ENCODE measurements at regions not wholly inside any gene's neighbourhood (a gene's known extent, or its start where the extent isn't known, plus 50 kb on each side); places are given as distances from the start of the nearest gene placed in this dataset.

DNA sequence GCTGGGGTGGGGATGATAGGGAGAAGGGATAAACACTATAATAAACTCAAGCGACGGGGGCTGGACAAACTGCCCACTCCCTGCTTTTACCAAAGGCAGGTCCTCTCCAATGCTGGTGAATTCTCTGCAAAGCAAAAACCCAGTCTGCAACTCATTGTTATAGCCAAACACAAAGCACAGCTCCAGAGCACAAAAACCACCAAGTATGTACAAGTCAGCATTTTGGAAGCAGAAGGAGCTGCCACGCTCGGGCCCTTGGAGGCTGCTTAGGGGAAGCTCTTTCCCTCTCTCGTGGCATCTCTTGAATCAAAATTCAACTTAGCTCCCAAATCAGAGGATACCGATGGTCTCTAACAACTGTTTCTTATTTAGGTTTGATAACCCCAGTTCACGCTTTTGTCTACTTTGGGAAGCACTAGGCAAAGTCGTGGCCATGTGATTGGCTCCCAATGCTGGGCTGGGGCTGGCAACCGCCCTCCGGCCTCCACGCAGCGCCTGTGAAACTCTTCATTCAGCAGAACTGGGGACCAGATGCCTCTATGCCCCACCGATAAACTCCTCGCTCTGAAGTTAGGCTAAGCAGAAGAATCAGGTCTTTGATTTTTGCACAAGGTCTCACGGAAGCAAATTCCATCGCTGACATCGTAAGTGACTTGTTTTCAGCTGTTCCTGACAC is 158.5 kb upstream of the FOXN3 start:
- Histone ChIP-seq H3K36me3 (ENCODE audit: insufficient read depth, low read length) (no peaks in the 10 kb centered on the region; the same call in 1 of the 2 replicates), H3K4me3 (ENCODE audit: low read length) (no peak overlapping the region), H3K9me3 (ENCODE audit: insufficient read depth, low read depth, low read length) (no peaks in the 10 kb centered on the region), H3K9ac (ENCODE audit: low read depth, low read length) (no peak overlapping the region), H3K27ac (ENCODE audit: low read depth, low read length) (no peak overlapping the region), H3K4me1 (ENCODE audit: insufficient read depth, low read length) (peaks cover 46% of the 10 kb centered on the region), H3K27me3 (ENCODE audit: insufficient read depth, low read length) (no peaks in the 10 kb centered on the region)
- 92% methylated on average over 17 of the region's 17 CpGs for WGBS

DNA sequence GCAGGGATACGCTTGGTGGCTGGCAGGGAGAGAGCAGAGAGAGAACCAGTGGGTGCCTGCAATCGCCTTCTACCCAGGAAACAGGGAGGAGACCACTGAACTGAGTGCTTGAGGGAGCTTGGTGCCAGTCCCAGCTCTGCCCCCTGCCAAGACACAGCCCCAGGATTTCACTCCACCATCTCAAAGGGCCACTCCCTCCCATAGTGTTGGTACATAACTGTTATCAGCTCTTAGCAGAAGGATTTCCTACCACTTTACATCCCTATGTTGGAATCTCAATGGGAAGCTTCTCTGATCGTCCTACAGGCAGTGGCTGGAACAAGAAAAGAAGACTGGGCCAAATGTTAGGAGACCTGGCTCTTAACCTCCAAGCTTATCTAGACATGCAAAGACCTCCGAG is 157.4 kb upstream of the FOXN3 start:
- Histone ChIP-seq H3K27me3 (ENCODE audit: insufficient read depth, low read length) (no peaks in the 10 kb centered on the region), H3K9me3 (ENCODE audit: insufficient read depth, low read depth, low read length) (no peaks in the 10 kb centered on the region)

DNA sequence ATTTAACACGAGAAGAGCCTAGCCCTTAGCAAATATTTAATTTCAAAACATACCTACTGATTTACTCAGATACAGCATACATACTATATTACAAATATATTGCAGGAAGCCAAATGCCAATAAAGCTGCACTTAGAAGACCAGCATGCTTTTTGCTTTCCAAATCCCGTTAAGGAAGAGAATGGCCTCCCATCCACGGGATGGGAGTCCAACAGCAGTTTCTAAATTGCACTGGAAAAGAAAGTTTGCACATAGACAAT is 156.3 kb upstream of the FOXN3 start:
- H3K4me3 ChIP-seq (ENCODE audit: low read length), result no peak overlapping the region
- no peak overlapping the region for H3K9ac ChIP-seq (ENCODE audit: low read depth, low read length)
- H3K27ac ChIP-seq (ENCODE audit: low read depth, low read length), result no peak overlapping the region
- H3K9me3 ChIP-seq (ENCODE audit: insufficient read depth, low read depth, low read length), result no peaks in the 10 kb centered on the region
- H3K4me1 ChIP-seq (ENCODE audit: insufficient read depth, low read length), result peaks cover 41% of the 10 kb centered on the region
- H3K27me3 ChIP-seq (ENCODE audit: insufficient read depth, low read length), result no peaks in the 10 kb centered on the region
- H3K36me3 ChIP-seq (ENCODE audit: insufficient read depth, low read length), result no peaks in the 10 kb centered on the region
- 88% methylated on average over 3 of the region's 3 CpGs for WGBS

More for the DNA sequence above, 157.4 kb upstream of the FOXN3 start:
- H3K4me3 ChIP-seq (ENCODE audit: low read length), result no peak overlapping the region
- H3K4me1 ChIP-seq (ENCODE audit: insufficient read depth, low read length), result peaks cover 46% of the 10 kb centered on the region
- H3K9ac ChIP-seq (ENCODE audit: low read depth, low read length), result no peak overlapping the region
- no peaks in the 10 kb centered on the region for H3K36me3 ChIP-seq (ENCODE audit: insufficient read depth, low read length)
- H3K27ac ChIP-seq (ENCODE audit: low read depth, low read length), result no peak overlapping the region
- 87% methylated on average over 4 of the region's 4 CpGs for WGBS

DNA sequence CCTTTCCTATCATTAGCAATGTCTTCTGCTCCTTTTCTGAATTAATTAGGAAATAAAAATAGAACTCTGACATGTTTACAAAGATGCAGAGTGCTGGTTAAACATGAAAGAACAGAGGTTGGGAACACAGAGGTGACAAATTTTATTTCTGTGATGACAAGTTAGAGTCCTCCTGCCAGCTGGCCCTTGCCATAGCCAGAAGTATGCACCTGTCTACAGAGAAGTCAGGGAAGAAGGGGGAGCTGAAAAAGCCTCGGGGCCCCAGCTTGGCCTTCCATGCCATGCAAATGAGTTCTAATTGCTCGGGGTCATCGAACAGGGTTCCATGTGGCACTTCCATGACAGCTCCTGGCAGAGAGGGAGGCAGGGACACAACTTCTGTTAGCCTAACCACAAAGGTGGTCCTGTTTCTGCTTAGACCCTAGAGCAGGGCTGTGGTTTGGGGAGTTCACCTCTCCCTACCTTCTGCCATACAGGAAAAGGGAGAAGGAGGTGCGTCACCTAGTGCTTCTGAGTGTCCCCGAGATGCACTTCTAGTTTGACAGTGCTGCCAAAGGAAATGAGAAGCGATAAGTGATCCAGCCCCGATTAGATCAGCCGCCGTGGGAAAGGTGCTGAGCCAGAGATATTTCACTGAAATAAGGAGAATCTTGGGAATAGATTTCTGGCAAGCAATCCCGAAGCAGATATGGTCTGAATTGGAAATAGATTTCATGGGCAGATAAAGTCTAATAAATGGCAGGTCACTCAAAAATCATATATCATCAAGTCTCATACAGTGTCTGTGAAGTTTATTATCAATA is 155.8 kb upstream of the FOXN3 start:
- Histone ChIP-seq H3K36me3 (ENCODE audit: insufficient read depth, low read length) (no peaks in the 10 kb centered on the region), H3K9ac (ENCODE audit: low read depth, low read length) (no peak overlapping the region), H3K4me1 (ENCODE audit: insufficient read depth, low read length) (peaks cover 37% of the 10 kb centered on the region), H3K27me3 (ENCODE audit: insufficient read depth, low read length) (no peaks in the 10 kb centered on the region), H3K9me3 (ENCODE audit: insufficient read depth, low read depth, low read length) (no peaks in the 10 kb centered on the region), H3K4me3 (ENCODE audit: low read length) (no peak overlapping the region), H3K27ac (ENCODE audit: low read depth, low read length) (no peak overlapping the region)
- WGBS, result 93% methylated on average over 10 of the region's 10 CpGs

DNA sequence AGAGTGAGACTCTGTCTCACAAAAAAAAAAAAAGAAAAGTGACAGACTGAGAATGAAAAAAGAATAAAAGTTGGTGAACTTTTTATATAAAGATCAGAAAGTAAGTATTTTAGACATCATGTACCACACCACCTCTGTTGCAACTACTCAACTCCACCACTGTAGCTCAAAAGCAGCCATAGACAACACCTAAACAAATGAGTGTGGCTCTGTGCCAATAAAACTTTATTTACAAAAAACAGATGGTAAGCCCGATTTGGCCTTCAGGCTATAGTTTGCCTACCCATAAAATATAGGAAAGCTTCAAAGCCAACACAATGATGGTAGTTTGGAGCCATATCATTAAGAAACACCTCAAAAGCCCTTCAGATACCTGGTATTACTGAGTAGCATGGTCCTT is 154.5 kb upstream of the FOXN3 start:
- Histone ChIP-seq H3K27ac (ENCODE audit: low read depth, low read length) (no peak overlapping the region), H3K9ac (ENCODE audit: low read depth, low read length) (no peak overlapping the region), H3K36me3 (ENCODE audit: insufficient read depth, low read length) (no peaks in the 10 kb centered on the region), H3K27me3 (ENCODE audit: insufficient read depth, low read length) (no peaks in the 10 kb centered on the region), H3K4me1 (ENCODE audit: insufficient read depth, low read length) (peaks cover 24% of the 10 kb centered on the region), H3K9me3 (ENCODE audit: insufficient read depth, low read depth, low read length) (no peaks in the 10 kb centered on the region), H3K4me3 (ENCODE audit: low read length) (no peak overlapping the region)
- 71% methylated on average over 1 of the region's 1 CpG for WGBS

DNA sequence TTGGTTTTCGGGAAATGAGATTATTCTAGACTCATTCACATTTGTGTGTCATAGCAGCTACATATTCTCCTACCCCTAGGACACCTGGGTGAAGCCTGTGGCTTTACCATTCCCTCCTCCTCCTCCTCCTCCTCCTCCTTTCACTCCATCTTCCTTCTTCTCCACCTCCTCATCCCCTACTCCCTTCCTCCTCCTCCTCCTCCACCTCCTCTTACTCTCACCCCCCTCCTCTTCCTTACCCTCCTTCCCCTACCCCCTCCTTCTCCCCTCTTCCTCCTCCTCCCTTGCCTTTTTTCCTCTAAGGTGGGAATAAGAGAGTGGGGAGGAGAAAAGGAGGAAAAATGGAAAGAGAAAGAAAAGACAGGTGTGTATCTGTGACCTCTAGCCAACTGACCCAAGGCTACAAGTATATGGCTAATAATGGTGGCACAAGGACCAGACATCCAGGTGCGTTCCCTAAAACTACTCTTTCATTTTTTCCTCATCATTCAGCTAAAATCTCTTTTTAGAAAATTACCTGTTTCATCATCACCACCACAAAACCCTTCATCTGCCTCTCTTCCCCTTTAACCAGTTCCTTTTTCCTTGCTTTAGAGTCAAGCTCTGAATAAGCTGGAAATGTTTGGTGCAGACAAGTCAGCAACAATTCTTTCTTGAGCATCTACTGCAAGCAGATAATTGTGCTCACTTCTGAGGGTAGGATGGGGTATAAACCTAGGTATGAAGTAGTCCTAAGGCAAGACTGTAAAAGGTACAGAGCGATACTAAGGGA is 149.8 kb upstream of the FOXN3 start:
- Histone ChIP-seq H3K27me3 (ENCODE audit: insufficient read depth, low read length) (no peaks in the 10 kb centered on the region), H3K4me1 (ENCODE audit: insufficient read depth, low read length) (peaks cover 10% of the 10 kb centered on the region; the same call in 1 of the 2 replicates), H3K4me3 (ENCODE audit: low read length) (no peak overlapping the region), H3K9me3 (ENCODE audit: insufficient read depth, low read depth, low read length) (no peaks in the 10 kb centered on the region), H3K27ac (ENCODE audit: low read depth, low read length) (no peak overlapping the region), H3K9ac (ENCODE audit: low read depth, low read length) (no peak overlapping the region), H3K36me3 (ENCODE audit: insufficient read depth, low read length) (peaks cover 3% of the 10 kb centered on the region; the same call in 1 of the 2 replicates)
- whole genome bisulfite sequencing, result 65% methylated on average over 2 of the region's 3 CpGs

DNA sequence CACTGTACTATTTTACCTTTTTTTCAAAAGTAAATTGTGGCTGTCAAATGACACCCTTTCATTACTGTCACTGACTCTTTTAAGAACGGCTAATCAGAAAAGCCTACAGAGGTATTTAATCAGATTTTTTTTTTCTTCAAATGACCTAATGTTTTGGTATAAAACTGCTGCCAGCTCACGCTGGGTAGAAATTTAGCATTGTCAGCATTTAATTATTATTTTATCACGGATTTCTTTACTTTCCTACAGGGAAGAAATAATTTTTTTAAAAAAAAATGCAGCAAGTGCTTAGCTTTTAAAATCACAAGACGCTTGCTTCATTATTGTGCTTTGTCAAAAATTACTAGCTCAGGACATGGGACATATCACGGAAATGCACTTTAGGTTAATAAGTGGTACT is 149.1 kb upstream of the FOXN3 start:
- Histone ChIP-seq H3K4me3 (ENCODE audit: low read length) (no peak overlapping the region), H3K4me1 (ENCODE audit: insufficient read depth, low read length) (peaks cover 10% of the 10 kb centered on the region; the same call in 1 of the 2 replicates), H3K36me3 (ENCODE audit: insufficient read depth, low read length) (peaks cover 3% of the 10 kb centered on the region; the same call in 1 of the 2 replicates), H3K9me3 (ENCODE audit: insufficient read depth, low read depth, low read length) (no peaks in the 10 kb centered on the region), H3K27ac (ENCODE audit: low read depth, low read length) (no peak overlapping the region), H3K27me3 (ENCODE audit: insufficient read depth, low read length) (no peaks in the 10 kb centered on the region), H3K9ac (ENCODE audit: low read depth, low read length) (no peak overlapping the region)
- 95% methylated on average over 3 of the region's 5 CpGs for WGBS

DNA sequence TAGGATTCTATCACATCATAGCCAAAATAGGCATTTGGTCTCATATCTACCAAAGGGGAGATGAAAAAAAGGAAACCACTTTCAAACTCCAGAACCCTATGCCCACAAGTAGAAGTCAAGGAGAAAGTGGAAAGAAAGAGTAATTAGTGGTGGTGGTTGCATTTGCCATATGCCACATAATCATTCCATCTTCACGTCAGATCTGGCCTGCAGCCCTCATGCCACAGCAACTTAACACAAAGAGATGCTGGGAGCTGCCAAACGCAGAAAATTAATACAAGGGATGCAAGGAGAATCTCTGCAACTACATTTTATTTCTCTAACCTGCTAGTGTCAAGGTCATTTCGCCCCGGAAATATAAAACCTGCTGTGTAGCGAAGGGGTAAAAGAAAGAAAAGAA is 148.6 kb upstream of the FOXN3 start:
- no peak overlapping the region for H3K9ac ChIP-seq (ENCODE audit: low read depth, low read length)
- H3K9me3 ChIP-seq (ENCODE audit: insufficient read depth, low read depth, low read length), result no peaks in the 10 kb centered on the region
- 97% methylated on average over 5 of the region's 5 CpGs for WGBS
- no peak overlapping the region for H3K27ac ChIP-seq (ENCODE audit: low read depth, low read length)
- no peak overlapping the region for H3K4me3 ChIP-seq (ENCODE audit: low read length)
- H3K27me3 ChIP-seq (ENCODE audit: insufficient read depth, low read length), result no peaks in the 10 kb centered on the region
- peaks cover 8% of the 10 kb centered on the region; the same call in 1 of the 2 replicates for H3K36me3 ChIP-seq (ENCODE audit: insufficient read depth, low read length)
- peaks cover 10% of the 10 kb centered on the region; the same call in 1 of the 2 replicates for H3K4me1 ChIP-seq (ENCODE audit: insufficient read depth, low read length)

DNA sequence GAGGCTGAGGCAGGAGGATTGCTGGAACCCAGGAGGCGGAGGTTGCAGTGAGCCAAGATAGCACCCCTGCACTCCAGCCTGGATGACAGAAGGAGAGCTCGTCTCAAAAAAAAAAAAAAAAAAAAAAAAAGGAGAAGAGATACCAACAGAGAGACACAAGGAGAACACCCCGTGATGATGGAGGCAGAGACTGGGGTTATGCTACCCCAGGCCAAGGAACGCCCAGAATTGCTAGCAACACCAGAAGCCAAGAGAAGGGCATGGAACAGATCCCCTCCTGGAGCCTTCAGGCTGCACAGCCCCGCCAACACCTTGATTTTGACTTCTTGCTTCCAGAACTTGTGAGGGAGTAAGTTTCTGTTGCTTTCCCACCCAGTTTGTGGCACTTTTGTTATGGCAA is 148.0 kb upstream of the FOXN3 start:
- peaks cover 8% of the 10 kb centered on the region; the same call in 1 of the 2 replicates for H3K36me3 ChIP-seq (ENCODE audit: insufficient read depth, low read length)
- H3K27ac ChIP-seq (ENCODE audit: low read depth, low read length), result no peak overlapping the region
- no peaks in the 10 kb centered on the region for H3K27me3 ChIP-seq (ENCODE audit: insufficient read depth, low read length)
- no peak overlapping the region for H3K4me3 ChIP-seq (ENCODE audit: low read length)
- 97% methylated on average over 5 of the region's 5 CpGs for WGBS
- H3K4me1 ChIP-seq (ENCODE audit: insufficient read depth, low read length), result peaks cover 10% of the 10 kb centered on the region; the same call in 1 of the 2 replicates
- no peaks in the 10 kb centered on the region for H3K9me3 ChIP-seq (ENCODE audit: insufficient read depth, low read depth, low read length)
- H3K9ac ChIP-seq (ENCODE audit: low read depth, low read length), result no peak overlapping the region

DNA sequence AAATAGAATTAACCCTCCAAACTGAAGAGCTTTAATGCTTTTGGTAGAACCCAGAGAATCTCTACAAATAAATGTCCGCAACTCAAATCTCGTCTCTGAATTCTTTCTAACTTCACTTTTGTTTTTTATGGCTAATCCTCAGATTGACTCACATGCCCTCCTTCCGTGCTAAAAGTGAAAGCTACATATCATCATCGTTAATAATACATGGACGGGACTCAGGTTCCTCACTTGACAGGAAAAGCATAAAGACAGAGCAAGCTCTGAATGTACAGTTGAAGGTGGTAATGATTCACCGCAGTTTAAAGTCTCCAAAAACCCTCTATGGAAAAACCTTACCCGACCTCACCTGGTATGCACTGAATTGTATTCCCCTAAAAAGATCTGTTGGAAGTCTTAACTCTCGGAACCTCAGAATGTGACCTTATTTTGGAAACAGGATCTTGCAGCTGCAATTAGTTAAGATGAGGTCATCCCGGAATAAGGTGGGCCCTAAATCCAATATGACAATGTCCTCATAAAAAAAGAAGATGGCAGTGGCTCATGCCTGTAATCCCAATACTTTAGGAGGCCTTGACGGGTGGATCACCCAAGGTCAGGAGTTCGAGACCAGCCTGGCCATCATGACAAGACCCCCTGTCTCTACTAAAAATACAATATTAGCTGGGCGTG is 147.4 kb upstream of the FOXN3 start:
- H3K27ac ChIP-seq (ENCODE audit: low read depth, low read length), result no peak overlapping the region
- H3K4me1 ChIP-seq (ENCODE audit: insufficient read depth, low read length), result peaks cover 10% of the 10 kb centered on the region; the same call in 1 of the 2 replicates
- peaks cover 8% of the 10 kb centered on the region; the same call in 1 of the 2 replicates for H3K36me3 ChIP-seq (ENCODE audit: insufficient read depth, low read length)
- H3K9me3 ChIP-seq (ENCODE audit: insufficient read depth, low read depth, low read length), result no peaks in the 10 kb centered on the region
- 89% methylated on average over 12 of the region's 12 CpGs for WGBS
- no peak overlapping the region for H3K9ac ChIP-seq (ENCODE audit: low read depth, low read length)
- H3K27me3 ChIP-seq (ENCODE audit: insufficient read depth, low read length), result no peaks in the 10 kb centered on the region
- no peak overlapping the region for H3K4me3 ChIP-seq (ENCODE audit: low read length)

Measured in HUES64 (cell line).